ENCODE measurements at regions not wholly inside any gene's neighbourhood (a gene's known extent, or its start where the extent isn't known, plus 50 kb on each side); places are given as distances from the start of the nearest gene placed in this dataset.

DNA sequence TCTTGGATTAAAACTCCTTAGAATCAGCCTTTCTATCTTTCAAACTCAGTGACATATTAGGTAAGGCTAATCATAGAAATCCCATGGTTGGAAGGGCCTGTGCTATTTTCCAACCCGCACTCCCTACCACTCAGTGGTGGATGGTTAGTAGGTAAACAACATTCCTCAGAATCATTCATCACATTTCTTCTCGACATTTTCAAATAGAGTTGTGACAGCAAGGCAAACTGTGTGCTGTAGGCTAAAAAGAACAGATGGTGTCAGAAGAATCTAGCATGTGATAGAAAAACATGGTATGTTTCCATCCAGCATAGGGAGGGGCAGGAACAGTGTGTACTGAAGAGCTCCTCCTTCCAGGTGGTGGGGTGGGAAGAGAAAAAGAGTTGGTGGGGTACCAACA, 227.3 kb upstream of the NMUR2 start:
- DNase-seq: no peak
- H3K36me3 ChIP-seq: no peaks in the 10 kb centered on the region
- no peak for ATAC-seq (ENCODE audit: low FRiP score in 2 of 2)
- WGBS, 2 donors: 40 to 46% methylated on average over 2 of the region's 2 CpGs
- H3K4me3 ChIP-seq: no peak overlapping the region
- H3K27me3 ChIP-seq: no peaks in the 10 kb centered on the region
- no peaks in the 10 kb centered on the region for H3K9me3 ChIP-seq
- H3K4me1 ChIP-seq: peaks cover 0 to 6% (median 1%) of the 10 kb centered on the region in 4 donors
- peak in 1 of 2 donors; percentile 18 for TF ChIP-seq POLR2AphosphoS5 (IDR thresholded peaks at IDR 0.05)
- TF ChIP-seq POLR2A (IDR thresholded peaks at IDR 0.05): no peak
- TF ChIP-seq, protein P1, sequence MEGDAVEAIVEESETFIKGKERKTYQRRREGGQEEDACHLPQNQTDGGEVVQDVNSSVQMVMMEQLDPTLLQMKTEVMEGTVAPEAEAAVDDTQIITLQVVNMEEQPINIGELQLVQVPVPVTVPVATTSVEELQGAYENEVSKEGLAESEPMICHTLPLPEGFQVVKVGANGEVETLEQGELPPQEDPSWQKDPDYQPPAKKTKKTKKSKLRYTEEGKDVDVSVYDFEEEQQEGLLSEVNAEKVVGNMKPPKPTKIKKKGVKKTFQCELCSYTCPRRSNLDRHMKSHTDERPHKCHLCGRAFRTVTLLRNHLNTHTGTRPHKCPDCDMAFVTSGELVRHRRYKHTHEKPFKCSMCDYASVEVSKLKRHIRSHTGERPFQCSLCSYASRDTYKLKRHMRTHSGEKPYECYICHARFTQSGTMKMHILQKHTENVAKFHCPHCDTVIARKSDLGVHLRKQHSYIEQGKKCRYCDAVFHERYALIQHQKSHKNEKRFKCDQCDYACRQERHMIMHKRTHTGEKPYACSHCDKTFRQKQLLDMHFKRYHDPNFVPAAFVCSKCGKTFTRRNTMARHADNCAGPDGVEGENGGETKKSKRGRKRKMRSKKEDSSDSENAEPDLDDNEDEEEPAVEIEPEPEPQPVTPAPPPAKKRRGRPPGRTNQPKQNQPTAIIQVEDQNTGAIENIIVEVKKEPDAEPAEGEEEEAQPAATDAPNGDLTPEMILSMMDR (IDR thresholded peaks at IDR 0.05): no peak
- peak in 1 of 4 donors; percentile 68 for TF ChIP-seq EP300 (IDR thresholded peaks at IDR 0.05)
- peak overlapping the region in 3 of 4 donors; percentile 11 to 64 (median 28) for H3K27ac ChIP-seq

DNA sequence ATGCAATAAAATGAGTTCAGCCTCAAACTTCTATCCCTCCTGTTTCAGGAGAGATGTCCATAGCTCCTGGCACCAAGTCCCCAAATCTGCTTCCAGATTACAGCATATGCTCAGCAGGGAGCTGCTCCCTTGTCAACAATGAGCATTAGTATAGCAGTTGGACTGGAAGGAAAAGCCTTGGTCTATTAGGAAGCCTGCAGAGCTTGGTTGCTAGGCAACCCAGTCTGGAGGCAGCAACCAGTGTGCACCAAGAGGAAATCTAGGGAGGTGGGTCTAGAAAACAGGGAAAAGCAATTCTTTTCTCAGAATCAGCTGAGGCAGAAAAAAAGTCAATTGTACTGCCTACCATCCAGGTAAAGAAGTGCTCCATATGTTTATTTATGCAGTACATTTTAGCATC, 229.5 kb upstream of the NMUR2 start:
- TF ChIP-seq EP300 (IDR thresholded peaks at IDR 0.05): no peak
- no peak for TF ChIP-seq POLR2AphosphoS5 (IDR thresholded peaks at IDR 0.05)
- TF ChIP-seq, protein P1 (IDR thresholded peaks at IDR 0.05): no peak
- no peak for TF ChIP-seq POLR2A (IDR thresholded peaks at IDR 0.05)
- Histone ChIP-seq H3K4me1 (peaks cover 0 to 6% (median 1%) of the 10 kb centered on the region in 4 donors), H3K27me3 (no peaks in the 10 kb centered on the region), H3K4me3 (no peak overlapping the region), H3K27ac (no peak overlapping the region), H3K36me3 (no peaks in the 10 kb centered on the region), H3K9me3 (no peaks in the 10 kb centered on the region)
- DNase-seq: no peak
- no peak for ATAC-seq (ENCODE audit: low FRiP score in 2 of 2)

DNA sequence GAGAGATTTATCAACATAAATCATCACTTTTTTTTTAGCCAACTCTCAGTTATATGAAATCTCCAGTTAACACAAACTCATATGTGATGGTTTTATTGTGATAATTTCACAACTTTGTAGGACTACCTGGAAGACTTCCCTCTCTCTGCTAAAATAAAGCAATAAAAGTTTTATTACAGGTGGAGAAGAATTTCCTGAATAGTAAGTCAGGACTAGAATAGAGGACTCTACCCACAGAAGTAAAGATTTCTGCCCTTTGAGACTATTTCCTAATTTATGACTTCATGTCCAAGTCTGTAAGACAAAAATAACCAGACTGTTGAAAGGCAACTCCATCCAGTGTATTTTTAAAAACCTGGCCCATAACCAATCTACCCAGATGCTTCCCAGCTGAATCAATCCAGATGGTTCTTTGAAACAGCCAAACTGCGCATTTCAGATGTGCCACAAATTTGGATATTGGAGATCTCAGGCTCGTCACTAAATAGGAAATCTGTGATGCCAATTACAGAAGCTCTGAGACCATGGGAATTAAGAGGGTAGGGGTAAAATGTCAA, 234.0 kb upstream of the NMUR2 start:
- 69 to 83% methylated on average over 2 of the region's 2 CpGs for WGBS, 2 donors
- no peak overlapping the region for H3K4me3 ChIP-seq
- TF ChIP-seq, protein P1 (IDR thresholded peaks at IDR 0.05): no peak
- TF ChIP-seq POLR2AphosphoS5 (IDR thresholded peaks at IDR 0.05): no peak
- no peak for TF ChIP-seq EP300 (IDR thresholded peaks at IDR 0.05)
- TF ChIP-seq POLR2A (IDR thresholded peaks at IDR 0.05): no peak
- no peak for DNase-seq
- H3K36me3 ChIP-seq: no peaks in the 10 kb centered on the region
- no peak overlapping the region for H3K27ac ChIP-seq
- no peaks in the 10 kb centered on the region for H3K9me3 ChIP-seq
- no peaks in the 10 kb centered on the region for H3K27me3 ChIP-seq
- H3K4me1 ChIP-seq: peaks cover 0 to 6% (median 0%) of the 10 kb centered on the region in 4 donors
- ATAC-seq (ENCODE audit: low FRiP score in 2 of 2): peak in 1 of 2 donors; percentile 38

DNA sequence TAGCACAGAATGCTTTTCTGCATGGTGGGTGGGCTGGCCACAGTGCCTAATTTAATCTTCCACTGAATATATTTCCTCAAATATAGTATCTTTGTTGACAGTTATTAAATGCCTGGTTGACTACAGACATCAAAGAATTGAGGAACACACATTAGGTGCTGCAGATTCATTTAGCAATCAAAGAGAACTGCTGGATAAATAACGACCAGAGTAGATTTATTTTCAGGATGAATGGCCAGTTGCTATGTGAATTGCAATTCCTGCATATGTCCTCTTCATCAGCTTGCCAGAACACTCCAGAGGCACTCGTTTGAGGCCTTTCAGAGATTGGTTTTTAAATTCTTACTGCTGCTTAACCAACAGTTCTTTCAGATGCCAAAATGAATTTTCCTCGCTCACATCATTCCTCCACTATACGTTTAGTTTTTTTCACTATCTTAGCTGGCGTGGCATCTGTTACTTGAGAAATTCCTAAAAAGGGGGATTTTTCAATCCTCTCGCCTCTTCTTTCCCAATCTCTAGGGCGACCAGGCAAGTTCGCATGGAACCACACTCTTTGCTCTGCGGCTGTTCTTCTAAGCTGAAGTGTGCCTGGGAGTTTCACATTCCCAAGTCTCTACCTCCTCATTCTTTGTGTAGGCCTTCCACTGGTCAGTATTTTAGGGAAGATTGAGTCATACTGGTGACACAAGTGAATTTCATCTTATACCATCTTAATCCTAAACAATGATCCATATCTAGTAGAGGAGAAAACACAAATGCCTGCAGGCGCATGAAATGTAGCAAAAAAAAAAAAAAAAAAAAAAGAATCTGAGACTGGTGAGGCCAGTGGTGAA, 237.1 kb upstream of the NMUR2 start:
- Histone ChIP-seq H3K27me3 (no peaks in the 10 kb centered on the region), H3K27ac (no peak overlapping the region), H3K9me3 (no peaks in the 10 kb centered on the region), H3K4me1 (no peaks in the 10 kb centered on the region), H3K36me3 (no peaks in the 10 kb centered on the region), H3K4me3 (no peak overlapping the region)
- 73 to 78% methylated on average over 10 of the region's 10 CpGs for WGBS, 2 donors
- no peak for ATAC-seq (ENCODE audit: low FRiP score in 2 of 2)
- DNase-seq: no peak
- TF ChIP-seq EP300 (IDR thresholded peaks at IDR 0.05) (no peak), POLR2AphosphoS5 (IDR thresholded peaks at IDR 0.05) (no peak), POLR2A (IDR thresholded peaks at IDR 0.05) (no peak)
- TF ChIP-seq, protein P1 (IDR thresholded peaks at IDR 0.05): no peak

Data from upper lobe of left lung (tissue), 6 donors.